NOMO-1 (cell line): ENCODE measurements at regions not wholly inside any gene's neighbourhood (a gene's known extent, or its start where the extent isn't known, plus 50 kb on each side); places are given as distances from the start of the nearest gene placed in this dataset.
"Not testable (repeated sequence)": the region's sequence is repeated elsewhere in the genome, so short reads cannot be mapped to it uniquely, and the experiment has no call there.

Experiments used
- DNase-seq, 2 experiments: peaks; one replicate each; lab custom pipeline; 2025; ENCODE audit not compliant: unreplicated experiment in 2 of 2; lab: John Stamatoyannopoulos, UW

DNA sequence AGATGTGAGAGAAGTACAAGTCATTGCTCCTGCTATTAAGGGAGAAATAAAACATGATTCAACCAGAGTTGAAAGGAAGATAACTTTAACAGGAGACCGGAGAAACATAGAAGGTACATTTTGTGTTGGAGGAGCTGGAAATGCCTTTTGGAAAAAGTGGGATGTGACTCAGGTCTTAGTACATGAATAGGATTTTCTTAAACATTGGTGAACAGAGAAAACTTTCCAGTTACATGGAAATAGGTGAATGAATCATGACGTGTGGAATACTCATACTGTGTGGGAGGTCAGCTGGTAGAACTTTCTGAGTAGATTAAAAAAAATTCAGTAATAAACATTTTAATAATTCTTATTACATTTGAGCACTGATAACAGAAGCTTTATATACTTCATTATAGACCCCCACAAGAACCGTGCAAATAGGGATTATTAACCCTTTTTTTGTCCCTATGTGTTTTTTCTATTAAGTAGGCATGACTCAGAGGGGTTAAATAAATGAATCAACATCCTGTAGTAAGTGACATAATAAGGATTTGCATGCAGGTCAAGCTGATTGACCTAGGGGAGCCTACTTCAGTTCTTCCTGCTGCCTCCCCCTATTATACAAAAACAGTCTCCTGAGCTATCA lies 710.5 kb downstream of the NOVA1 start:
- DNase-seq = no peak

DNA sequence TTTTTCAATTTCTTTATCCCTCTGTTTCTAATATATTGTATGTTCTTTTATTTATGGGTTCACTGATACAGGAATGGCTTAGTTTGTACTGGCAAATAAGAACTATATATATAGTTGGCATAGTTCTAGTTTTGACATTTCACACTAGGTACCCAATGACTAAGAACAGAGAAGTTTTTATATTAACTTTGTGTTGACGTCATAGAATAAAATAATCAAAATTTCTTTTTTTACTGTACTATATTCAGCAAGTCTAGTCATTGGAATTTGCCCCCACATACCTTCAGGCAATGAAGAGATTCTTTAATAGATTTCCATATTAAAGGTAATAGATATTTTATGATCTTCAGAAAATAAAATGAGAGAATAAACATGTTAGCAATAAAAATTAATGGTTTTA lies 713.2 kb downstream of the NOVA1 start:
- no peak for DNase-seq

DNA sequence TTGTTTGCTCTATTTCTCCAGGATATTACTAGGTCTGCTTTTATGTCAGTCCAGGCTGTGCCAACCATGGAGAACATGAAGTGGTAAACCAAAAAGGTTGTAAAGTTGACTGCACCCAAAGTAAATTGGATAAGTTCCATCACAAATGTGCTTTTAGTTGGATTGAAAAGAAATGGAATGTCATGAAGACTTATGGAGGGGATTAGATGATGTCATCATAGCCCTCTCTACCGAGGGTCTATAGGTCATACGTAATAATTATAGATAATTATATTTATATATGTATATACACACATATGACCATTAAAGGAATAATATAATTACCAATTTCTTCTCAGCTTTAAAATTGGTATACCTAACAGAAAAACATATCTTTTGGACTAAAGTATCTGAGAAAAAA lies 714.9 kb downstream of the NOVA1 start:
- DNase-seq = no peak

DNA sequence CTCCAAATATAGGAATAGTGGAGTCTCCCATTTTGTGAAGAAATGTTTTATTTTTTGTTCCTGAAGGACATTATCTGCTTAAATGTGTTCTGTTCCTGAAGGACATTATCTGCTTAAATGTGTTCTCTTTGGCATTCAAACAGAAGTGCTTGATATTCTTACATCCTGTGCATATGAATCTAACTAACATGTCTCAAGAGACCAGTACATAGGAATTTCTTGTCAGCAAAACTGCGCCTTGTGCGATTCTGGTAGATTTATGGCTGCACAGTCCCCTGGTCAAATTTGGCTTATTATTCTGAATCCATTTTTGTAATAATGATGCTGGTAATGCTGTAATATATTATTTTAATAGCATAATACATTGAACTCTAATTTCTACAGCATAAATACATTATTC lies 722.4 kb downstream of the NOVA1 start:
- no peak for DNase-seq

DNA sequence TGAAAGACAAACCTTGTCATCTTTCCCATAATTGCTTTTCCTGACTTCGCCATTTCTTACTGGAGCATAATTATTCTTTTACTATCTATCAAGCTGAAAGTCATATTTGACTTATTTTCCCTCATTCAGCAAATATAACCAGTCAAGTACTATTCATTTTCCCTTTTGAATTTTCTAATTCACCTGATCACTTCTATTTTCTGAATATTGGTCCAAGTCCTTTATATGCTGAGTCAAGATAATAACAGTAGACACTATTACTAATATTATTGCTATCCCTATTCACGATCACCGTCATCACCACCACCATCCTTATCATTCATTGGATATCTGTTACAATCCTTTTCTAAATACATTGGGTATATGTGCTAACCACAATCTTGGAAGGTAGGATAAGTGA lies 728.0 kb downstream of the NOVA1 start:
- DNase-seq = no peak

DNA sequence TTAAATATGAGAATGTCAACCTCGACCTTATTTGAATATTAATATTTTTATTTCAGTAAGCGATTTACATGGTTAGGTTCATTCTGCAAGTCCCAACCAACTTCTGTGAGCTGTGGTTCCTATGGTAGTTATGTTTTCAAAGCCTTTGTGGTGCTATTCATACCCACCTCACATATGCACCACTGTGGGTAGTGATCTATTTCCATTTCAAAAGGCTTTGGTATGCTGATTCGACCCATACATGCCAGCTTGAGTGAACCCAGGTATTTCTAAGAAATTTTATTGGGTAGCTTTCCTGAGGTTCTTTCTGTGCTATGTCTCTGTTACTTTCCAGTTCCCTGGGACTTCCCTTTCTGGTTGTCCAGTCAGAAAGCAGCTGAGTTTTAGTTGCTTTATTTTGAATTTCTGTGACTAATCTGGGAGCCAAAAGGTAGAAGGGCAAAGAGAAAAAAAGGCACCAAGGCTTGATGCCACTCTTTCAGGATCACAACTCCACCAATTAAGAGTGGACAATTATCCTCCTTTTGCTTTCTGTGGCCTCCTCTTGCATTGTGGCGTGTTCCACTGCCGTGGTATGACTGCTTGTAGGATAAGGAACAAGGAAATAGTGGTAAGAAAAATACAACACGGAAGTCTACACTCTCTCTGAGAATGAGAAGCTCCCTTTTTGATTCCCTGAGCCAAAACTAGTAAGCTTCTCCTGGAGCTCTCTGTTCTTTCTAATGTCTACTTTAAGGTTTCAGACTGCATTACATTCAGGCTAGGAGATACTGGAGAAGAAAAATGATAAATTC lies 729.1 kb downstream of the NOVA1 start:
- no peak for DNase-seq

DNA sequence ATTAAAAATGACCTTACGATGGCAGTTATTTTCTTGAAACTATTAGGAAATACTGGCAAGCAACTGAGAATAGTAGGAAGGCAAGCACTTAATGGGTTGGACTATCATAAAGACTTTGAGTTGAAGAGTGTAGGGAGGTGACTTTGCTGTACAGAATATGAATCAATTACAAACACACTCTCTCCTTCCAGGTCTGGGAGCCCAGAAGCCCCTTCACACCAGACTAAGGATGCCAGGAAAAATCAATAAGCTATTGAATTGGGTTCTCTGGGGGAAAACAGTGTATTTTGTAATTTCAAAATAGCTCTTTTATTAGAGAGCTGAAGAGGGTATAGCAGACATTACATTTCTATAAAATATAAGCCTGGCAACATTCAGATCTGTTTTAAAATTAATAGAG lies 736.4 kb downstream of the NOVA1 start:
- no peak for DNase-seq

DNA sequence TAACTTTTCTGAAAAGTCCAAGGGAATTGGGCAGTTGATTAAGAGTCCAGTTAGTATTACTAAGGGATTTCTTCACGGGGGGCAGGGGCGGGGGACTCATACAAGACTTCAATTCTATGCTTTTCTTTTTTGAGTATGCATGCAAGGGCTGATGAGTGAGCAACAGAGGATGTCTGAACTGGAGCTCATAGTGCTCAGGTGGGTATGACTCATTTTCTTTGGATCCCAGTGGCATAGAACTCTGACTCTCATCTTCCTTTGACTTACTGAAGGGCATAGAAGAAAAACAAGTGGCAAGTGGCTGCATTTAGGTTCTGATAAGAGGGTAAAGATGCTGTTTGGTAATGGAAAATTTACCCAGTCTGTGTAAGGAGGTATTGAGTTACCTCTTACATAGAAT lies 749.2 kb downstream of the NOVA1 start:
- DNase-seq = no peak

DNA sequence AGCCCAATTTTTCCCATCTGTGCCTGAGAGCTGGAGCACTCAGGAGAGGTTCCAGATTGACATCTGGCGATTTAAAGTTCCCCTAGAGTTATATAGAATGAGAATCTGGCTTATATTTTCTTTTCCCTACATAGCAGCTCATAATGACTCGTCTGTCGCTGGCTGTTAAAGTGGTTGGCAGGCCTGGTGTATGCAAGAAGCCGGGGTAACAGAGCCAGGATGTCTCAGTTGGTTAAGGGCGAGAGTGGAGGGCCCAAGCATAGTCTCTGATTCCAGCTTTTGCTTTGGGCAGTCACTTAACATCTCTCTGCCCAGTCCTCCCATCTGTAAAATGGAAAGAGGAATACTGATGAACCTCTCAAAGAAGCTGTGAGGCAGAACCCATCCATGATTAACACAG lies 751.6 kb downstream of the NOVA1 start:
- DNase-seq = no peak

DNA sequence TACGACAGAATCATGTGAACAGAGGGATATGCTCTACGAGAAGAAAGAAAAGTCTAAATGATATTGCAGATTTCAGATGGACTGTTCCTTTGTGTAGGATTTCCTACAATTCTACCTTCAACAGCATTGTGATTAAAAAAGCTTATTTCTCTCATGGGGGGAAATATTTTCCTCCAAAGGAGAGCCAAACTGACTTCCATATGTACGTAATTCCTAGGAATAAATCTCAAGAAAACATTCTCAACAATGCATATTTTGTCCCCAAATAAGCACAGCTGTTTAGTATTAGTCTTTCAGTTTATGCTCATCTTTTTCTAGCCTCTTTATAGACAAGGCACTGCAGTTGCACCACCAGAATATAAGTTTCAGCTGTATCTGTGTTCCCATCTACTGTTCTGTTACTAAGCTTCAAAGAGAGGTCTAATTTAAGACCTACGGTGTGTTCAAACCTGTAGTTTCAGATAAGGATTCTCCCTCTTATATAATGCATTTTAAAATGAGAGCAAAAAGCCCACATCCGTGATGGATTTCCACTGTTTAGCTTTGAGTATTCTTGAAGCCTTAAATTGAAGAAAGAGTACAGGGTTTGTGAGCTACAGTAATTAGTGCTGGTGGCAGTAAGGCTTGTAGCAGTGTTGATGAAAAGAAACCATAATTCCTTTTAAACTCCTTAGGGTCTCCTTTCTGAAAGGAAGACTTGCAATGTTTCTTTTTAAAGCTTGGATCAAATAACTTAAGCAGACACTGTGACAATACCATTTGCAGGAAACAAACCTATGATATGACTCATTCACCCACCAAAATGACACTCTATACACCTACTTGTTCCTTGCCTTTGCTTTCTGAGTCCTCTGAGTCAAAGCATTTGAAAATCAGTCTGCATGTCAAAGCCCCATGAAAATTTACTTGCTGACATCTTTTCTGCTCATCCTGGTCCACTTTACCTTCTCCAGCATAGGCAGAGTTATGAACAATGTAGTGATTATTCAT lies 754.1 kb downstream of the NOVA1 start:
- no peak for DNase-seq

DNA sequence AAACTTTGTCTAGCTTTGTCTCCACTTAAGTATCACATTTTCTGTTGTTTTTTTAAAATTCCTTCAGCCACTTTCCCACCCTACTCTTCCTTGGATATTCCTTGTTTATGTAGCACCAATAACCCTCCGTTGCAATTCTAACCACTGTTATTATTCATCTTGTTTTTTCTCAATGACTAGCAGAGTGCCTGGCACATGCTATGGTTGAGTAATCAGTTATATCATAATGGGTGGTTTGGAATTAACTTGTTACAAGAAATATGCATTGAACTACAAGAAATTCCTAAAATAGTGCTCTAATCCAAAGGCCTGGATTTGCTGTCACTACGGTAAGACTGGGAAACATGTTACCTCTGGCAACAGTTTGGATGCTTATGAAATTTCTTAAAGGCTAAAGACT lies 756.6 kb downstream of the NOVA1 start:
- DNase-seq = no peak

DNA sequence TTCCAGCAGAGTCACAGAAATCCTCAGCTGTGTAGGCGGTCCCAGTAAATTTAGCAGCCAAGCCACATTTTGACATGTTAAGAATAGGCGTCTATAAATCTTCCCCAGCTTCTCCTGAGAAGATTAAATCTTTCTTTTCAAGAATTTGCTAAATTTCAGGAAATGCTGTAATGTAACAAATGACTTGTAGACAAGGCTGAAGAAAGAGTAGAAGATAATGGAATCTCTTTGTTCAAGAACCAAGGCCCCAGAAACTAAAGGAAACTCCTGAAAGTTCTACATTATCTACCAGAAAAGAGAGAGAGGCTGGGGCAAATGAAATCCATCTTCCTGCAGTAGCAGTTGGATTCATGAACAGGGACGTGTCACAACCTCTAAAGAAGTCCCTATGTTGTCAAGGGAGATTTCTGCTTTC lies 760.3 kb downstream of the NOVA1 start:
- no peak for DNase-seq

DNA sequence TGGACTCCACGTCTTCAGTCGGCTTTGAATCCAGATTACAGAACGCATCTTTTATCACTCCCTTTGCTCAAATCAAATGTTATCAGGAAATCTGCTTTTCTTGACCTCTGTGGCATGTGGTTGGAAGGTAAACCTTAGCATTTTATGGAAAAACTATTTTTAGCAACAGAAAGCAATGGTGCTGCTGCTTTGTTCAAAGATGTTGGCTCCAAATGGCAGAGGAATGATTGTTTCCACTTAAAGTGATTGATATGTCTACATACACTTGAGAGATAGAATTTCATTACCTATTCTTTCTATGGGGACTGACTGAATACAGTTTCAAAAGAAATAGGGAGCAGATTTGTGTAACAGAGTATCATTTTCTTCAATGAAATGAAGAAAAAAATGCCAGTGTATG lies 761.2 kb downstream of the NOVA1 start:
- DNase-seq = no peak

DNA sequence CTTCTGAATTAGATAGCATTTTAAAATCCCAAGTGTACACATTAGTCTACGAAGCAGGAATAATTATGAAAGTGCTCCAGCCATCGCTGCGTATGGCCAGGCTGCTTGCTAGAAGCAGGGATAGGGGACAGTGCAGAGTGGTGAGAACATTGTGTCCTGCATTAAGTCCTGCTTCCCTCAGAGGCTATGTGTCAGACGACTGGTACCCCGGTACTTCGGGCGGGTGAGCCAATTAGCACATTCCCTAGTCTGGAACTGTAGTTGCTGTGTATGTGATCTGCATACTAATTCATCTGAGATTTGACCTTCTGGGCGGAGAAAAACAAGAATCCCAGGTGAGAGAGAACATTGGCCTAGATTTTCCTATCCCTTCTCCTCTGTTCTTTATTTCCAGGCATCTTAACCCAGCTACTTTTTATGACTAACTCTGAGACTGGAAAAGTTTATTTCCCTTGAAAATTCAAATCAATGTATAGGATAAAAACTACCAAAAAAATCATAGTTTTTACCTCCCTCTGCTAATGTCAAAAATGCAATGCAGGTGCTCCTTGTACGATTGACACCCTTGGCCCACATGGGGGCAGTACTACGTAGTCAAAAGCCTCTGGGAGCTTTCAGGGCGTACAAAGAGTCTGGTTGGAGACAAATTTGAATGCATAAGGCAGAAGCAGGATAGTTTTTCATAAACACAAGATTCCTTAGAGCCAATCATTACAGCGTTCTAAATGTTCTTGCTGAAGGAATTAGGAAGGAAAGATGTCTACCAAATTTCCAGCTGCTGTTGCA lies 764.3 kb downstream of the NOVA1 start:
- DNase-seq = no peak

DNA sequence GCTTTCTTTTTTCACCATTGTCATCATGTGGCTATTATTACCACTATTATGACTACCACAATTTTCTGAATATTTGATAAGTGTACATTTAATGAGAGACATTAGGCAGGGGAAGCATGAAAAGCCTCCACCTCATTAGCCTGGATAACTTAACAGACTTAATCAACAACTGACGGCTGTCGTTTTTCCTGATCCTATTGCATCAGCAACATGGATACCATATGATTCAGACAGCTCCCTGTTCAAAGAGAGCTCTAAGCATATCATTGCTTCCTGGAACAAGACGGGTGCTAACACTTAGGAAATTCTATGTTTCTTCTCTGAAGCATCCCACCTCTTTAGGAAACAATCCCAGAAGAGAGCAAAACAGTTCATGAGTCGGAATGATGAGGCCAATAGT lies 765.2 kb downstream of the NOVA1 start:
- DNase-seq = no peak

DNA sequence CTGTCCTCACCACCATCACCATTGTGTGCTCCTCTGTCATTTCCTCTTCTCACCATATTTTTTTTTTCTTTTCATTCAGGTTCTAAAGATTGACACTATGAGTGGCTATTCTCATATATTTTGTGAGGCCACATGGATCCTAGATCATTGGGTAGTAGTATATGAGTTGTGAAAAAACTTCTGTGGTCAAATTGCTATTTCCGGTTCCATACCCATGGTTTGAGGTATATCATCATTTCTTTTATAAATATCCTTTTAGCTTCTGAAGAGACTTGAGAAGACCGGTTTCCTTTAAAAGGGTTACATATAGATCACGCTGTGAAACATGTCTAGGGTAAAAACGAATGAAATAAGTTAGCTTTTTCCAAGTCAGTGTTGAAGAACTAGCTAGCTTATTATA lies 769.3 kb downstream of the NOVA1 start:
- DNase-seq = no peak

DNA sequence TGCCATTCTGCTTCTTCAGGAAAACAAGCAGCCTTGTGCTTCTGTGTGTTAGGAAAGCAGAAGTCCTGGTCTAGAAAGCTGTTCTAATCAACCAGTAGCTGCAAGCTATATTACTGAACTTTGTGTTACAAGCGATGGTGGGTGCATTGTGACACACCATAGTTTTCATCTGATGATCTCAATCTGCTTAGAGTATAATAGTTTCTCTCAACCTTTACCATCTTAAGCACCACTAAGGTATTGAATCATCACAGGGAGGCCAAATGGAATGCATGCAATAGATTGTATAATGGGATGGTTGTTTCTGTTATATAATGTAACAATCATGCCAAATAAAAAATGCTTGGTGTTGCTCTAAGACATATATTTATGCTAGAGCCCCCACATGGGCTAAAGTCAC lies 771.7 kb downstream of the NOVA1 start:
- DNase-seq = no peak

DNA sequence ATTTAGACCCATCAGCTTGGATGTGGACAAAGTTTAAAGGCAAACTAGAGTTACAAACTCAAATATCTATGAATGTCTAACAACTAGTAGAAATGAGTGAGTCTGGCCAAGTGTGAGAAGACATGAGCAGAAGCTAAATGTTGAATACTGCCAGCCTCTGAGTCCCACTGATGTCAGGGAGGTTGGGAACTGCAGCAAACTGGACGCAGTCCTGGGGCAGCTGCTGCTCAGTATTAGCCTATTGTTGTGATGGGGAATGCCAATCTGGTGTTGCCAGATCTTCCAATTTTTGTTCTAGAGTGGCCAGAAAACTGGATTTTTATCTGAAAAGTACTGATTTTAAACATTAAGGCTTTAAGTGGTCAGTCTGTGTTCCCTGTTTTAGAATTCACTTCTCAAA lies 770.4 kb upstream of the STXBP6 start:
- DNase-seq = no peak

DNA sequence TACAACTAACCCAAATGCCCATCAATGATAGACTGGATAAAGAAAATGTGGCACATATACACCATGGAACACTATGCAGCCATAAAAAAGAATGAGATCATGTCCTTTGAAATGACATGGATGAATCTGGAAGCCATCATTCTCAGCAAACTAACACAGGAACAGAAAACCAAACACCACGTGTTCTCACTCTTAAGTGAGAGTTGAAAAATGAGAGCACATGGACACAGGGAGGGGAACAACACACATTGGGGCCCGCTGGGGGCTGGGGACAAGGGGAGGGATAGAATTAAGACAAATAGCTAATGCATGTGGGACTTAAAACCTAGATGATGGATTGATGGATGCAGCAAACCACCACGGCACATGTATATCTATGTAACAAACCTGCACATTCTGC lies 764.7 kb upstream of the STXBP6 start:
- not testable (repeated sequence) for DNase-seq

DNA sequence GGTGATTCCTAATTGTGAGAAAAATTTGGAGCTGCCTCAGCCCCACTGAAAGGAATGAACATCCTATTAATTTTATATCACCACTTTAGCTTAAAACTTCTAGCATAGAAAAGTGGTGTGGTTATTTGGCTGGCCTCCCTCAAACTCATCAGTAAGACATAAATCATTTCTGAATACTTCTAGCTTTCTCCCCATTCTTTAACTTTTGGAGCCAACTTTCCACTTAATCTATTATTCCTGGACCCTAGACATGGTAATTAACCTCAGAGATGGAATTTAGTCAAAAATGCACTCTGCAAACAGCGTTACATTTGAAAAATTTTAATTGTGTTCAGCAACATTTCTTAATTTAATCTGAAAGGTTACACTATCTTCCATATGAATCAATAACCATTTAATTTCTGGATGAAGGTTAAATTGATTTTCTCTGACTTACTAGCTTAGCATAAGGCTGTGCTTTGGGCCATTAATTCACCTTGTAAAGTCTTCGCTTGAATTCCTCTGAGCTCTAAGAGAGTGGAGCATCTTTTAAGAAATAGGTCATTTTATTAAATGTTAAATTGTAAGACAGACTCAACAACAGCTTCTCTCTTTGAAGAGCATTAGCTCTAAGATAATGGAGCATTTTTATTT lies 753.6 kb upstream of the STXBP6 start:
- no peak for DNase-seq
